ENCODE measurements at regions not wholly inside any gene's neighbourhood (a gene's known extent, or its start where the extent isn't known, plus 50 kb on each side); places are given as distances from the start of the nearest gene placed in this dataset.

DNA sequence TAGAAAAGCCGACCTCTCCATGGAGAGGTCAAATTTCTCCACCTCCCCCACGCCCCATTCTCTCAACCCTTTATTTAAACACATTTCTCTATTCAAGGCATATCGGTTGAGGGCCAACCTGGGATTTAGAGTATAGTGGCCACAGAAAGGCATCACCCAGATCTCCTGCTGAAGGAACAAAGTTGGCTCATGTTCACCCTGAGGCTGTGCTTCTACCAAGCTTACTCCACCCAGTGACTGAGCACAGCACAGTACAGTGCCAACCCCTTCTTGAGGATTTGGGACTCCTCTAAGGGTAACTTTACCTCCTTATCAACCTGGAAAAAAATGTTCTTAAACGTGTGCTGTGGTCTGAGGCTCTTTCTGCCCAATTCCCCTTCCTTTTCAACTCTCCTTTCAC, 94.0 kb downstream of the CMC2 start:
- Histone ChIP-seq H2BK120ac (ENCODE audit: low read depth, low read length, poor library complexity, severe bottlenecking) (no peak overlapping the region), H3K18ac (ENCODE audit: insufficient read length, low read depth, low read length) (no peak overlapping the region), H2BK15ac (ENCODE audit: low read depth, low read length) (no peak overlapping the region), H4K91ac (ENCODE audit: insufficient read length, low read depth, low read length) (no peak overlapping the region), H2BK20ac (ENCODE audit: low read depth, low read length, poor library complexity, severe bottlenecking) (no peak overlapping the region), H4K20me1 (ENCODE audit: control insufficient read depth, insufficient read depth, insufficient read length) (no peaks in the 10 kb centered on the region), H3K9ac (ENCODE audit: extremely low read depth, insufficient read length, low read length) (no peak overlapping the region), H3K4ac (ENCODE audit: low read depth, low read length) (no peak overlapping the region), H2BK5ac (ENCODE audit: insufficient read length, low read length) (no peak overlapping the region), H3K27me3 (ENCODE audit: insufficient read depth, low read length) (no peaks in the 10 kb centered on the region), H3K9me3 (ENCODE audit: control insufficient read depth, low read depth, low read length) (peaks cover 5% of the 10 kb centered on the region), H4K5ac (ENCODE audit: insufficient read length, low read depth, low read length) (no peak overlapping the region), H2AFZ (ENCODE audit: low read length) (no peak overlapping the region), H3K4me1 (ENCODE audit: insufficient read depth, low read length) (peaks cover 2% of the 10 kb centered on the region; the same call in 1 of the 2 replicates), H3K56ac (ENCODE audit: insufficient read length, low read depth, low read length) (no peak overlapping the region), H3K23ac (ENCODE audit: insufficient read length, low read depth, low read length) (no peak overlapping the region), H3K4me2 (ENCODE audit: insufficient read depth, insufficient read length, low read length) (no peak overlapping the region), H3K23me2 (ENCODE audit: insufficient read length, low read depth, low read length, poor library complexity, severe bottlenecking) (no peaks in the 10 kb centered on the region), H4K8ac (replicated peaks; ENCODE audit: insufficient read length, low read depth, low read length) (no peak overlapping the region), H2AK5ac (ENCODE audit: insufficient read length, low read length) (no peak overlapping the region), H3T11ph (ENCODE audit: low read length) (no peak overlapping the region), H3K79me1 (ENCODE audit: insufficient read depth, low read depth, low read length, poor library complexity, severe bottlenecking) (no peaks in the 10 kb centered on the region), H2BK12ac (ENCODE audit: insufficient read length, low read depth, low read length) (no peak overlapping the region), H3K14ac (ENCODE audit: insufficient read depth, low read length) (no peak overlapping the region), H3K79me2 (ENCODE audit: insufficient read depth, low read length) (no peaks in the 10 kb centered on the region), H3K27ac (ENCODE audit: insufficient read length, low read depth, low read length) (no peak overlapping the region)
- Mint-ChIP-seq H3K9me3 (peaks cover 7 to 8% of the 10 kb centered on the region in 2 experiments), H3K27ac (no peak overlapping the region), H3K36me3 (ENCODE audit: insufficient read depth in 1 of 3, low read depth in 3 of 3) (peaks cover 0 to 4% (median 3%) of the 10 kb centered on the region in 3 experiments; a peak in 3 of 7 replicates), H3K27me3 (ENCODE audit: low read depth) (peaks cover 9% of the 10 kb centered on the region), H3K4me1 (peaks cover 3 to 4% of the 10 kb centered on the region in 2 experiments), H3K4me3 (no peak overlapping the region)
- TF ChIP-seq, protein P1, sequence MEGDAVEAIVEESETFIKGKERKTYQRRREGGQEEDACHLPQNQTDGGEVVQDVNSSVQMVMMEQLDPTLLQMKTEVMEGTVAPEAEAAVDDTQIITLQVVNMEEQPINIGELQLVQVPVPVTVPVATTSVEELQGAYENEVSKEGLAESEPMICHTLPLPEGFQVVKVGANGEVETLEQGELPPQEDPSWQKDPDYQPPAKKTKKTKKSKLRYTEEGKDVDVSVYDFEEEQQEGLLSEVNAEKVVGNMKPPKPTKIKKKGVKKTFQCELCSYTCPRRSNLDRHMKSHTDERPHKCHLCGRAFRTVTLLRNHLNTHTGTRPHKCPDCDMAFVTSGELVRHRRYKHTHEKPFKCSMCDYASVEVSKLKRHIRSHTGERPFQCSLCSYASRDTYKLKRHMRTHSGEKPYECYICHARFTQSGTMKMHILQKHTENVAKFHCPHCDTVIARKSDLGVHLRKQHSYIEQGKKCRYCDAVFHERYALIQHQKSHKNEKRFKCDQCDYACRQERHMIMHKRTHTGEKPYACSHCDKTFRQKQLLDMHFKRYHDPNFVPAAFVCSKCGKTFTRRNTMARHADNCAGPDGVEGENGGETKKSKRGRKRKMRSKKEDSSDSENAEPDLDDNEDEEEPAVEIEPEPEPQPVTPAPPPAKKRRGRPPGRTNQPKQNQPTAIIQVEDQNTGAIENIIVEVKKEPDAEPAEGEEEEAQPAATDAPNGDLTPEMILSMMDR (conservative IDR thresholded peaks at IDR 0.05) = no peak
- WGBS (ENCODE audit: extremely low coverage, insufficient read length, low lambda C conversion rate) = no CpG with 5 or more reads among the region's 4 CpGs
- no peak for DNase-seq
